IMR-90 (cell line): ENCODE measurements at regions not wholly inside any gene's neighbourhood (a gene's known extent, or its start where the extent isn't known, plus 50 kb on each side); places are given as distances from the start of the nearest gene placed in this dataset.

ENCODE experiments used
- ATAC-seq: fragments of 200-7000 bp; cut with Tn5 transposase; 2 replicates; pipeline ENCODE4 v1.9.1; 2020; ENCODE audit warnings: low read depth, mild to moderate bottlenecking, moderate library complexity
- BruUV-seq: library from RNA; stranded (reverse); fragments of 400-500 nt; replicated peaks from 2 replicates; lab custom pipeline; 2021; lab: Mats Ljungman, UMichigan
- CTCF ChIA-PET: fragments of 300-600 bp; formaldehyde crosslinking; extraction: SDS; loops from one replicate; lab custom pipeline; 2021; ENCODE audit warnings: antibody characterized with exemption; lab: Yijun Ruan, JAX
- POLR2A ChIA-PET: fragments of 300-600 bp; sonication (Branson Sonifier 250); formaldehyde crosslinking; loops from one replicate; lab custom pipeline; 2022; ENCODE audit warnings: antibody characterized with exemption; ENCODE audit not compliant: unreplicated experiment; lab: Charles Lee
- DNase-seq: peaks from one replicate; pipeline ENCODE4 v3.0.0; 2013
- H2AFZ ChIP-seq: replicated peaks from 2 replicates; pipeline ENCODE3; 2013; ENCODE audit warnings: low read length, mild to moderate bottlenecking; ENCODE audit not compliant: poor library complexity
- H2AK5ac ChIP-seq: 2 replicates; pipeline ENCODE4 v1.6.1; 2013; ENCODE audit warnings: low read depth, low read length, inconsistent platforms
- H2AK9ac ChIP-seq: replicated peaks from 2 replicates; pipeline ENCODE3; 2013; ENCODE audit warnings: mild to moderate bottlenecking, low read depth, low read length, moderate library complexity; ENCODE audit not compliant: poor library complexity
- H2BK120ac ChIP-seq: 2 replicates; pipeline ENCODE4 v1.6.1; 2013; ENCODE audit warnings: low read depth, low read length, inconsistent platforms
- H2BK15ac ChIP-seq: 3 replicates; pipeline ENCODE4 v1.6.1; 2013; ENCODE audit warnings: low read depth, low read length, inconsistent platforms
- H2BK20ac ChIP-seq: 2 replicates; pipeline ENCODE4 v1.6.1; 2013; ENCODE audit warnings: low read depth, mild to moderate bottlenecking, inconsistent platforms, low read length, moderate library complexity
- H2BK5ac ChIP-seq: 2 replicates; pipeline ENCODE4 v1.6.1; 2013; ENCODE audit warnings: mild to moderate bottlenecking, low read depth, low read length, inconsistent platforms; ENCODE audit not compliant: poor library complexity, severe bottlenecking
- H3K14ac ChIP-seq: replicated peaks from 2 replicates; pipeline ENCODE4 v1.6.1; 2013; ENCODE audit warnings: low read depth, low read length, inconsistent platforms
- H3K18ac ChIP-seq: 2 replicates; pipeline ENCODE4 v1.6.1; 2013; ENCODE audit warnings: low read depth, low read length, control low read depth
- H3K23ac ChIP-seq: 2 replicates; pipeline ENCODE4 v1.6.1; 2013; ENCODE audit warnings: low read depth, low read length, inconsistent platforms
- H3K27ac ChIP-seq: 2 replicates; pipeline ENCODE4 v1.5.1; 2013; ENCODE audit warnings: mild to moderate bottlenecking, control low read depth, low read length; ENCODE audit not compliant: insufficient read depth
- H3K27me3 ChIP-seq: 2 replicates; pipeline ENCODE4 v1.6.1; 2013; ENCODE audit warnings: low read length; ENCODE audit not compliant: control insufficient read depth, insufficient read depth
- H3K36me3 ChIP-seq: 2 replicates; pipeline ENCODE4 v1.6.1; 2013; ENCODE audit warnings: low read length, mixed read lengths; ENCODE audit not compliant: control insufficient read depth, insufficient read depth
- H3K4ac ChIP-seq: 2 replicates; pipeline ENCODE4 v1.6.1; 2013; ENCODE audit warnings: low read depth, low read length, inconsistent platforms
- H3K4me1 ChIP-seq: 2 replicates; pipeline ENCODE4 v1.6.1; 2013; ENCODE audit warnings: low read length, mixed read lengths; ENCODE audit not compliant: control insufficient read depth, insufficient read depth
- H3K4me2 ChIP-seq: 2 replicates; pipeline ENCODE4 v1.6.1; 2013; ENCODE audit warnings: low read depth, mild to moderate bottlenecking, control low read depth, low read length, moderate library complexity
- H3K4me3 ChIP-seq: 2 replicates; pipeline ENCODE4 v1.5.1; 2013; ENCODE audit warnings: low read depth, mild to moderate bottlenecking, control low read depth, low read length, moderate library complexity; ENCODE audit not compliant: insufficient read depth
- H3K56ac ChIP-seq: 2 replicates; pipeline ENCODE4 v1.6.1; 2013; ENCODE audit warnings: low read length, inconsistent platforms; ENCODE audit not compliant: insufficient read depth; ENCODE audit errors: extremely low read depth
- H3K79me1 ChIP-seq, 2 experiments: 2 replicates each; pipeline ENCODE4 v1.6.1; 2013; ENCODE audit warnings: low read length in 2 of 2, inconsistent platforms in 1 of 2, low read depth in 1 of 2
- H3K9ac ChIP-seq: 2 replicates; pipeline ENCODE4 v1.6.1; 2013; ENCODE audit warnings: low read depth, low read length, control low read depth
- H3K9me1 ChIP-seq: 2 replicates; pipeline ENCODE4 v1.6.1; 2013; ENCODE audit warnings: low read length, inconsistent platforms; ENCODE audit not compliant: insufficient read depth
- H3K9me3 ChIP-seq: 2 replicates; pipeline ENCODE4 v1.6.1; 2013; ENCODE audit warnings: low read length; ENCODE audit not compliant: control insufficient read depth, insufficient read depth
- H4K20me1 ChIP-seq: 2 replicates; pipeline ENCODE4 v1.6.1; 2013; ENCODE audit warnings: low read length, inconsistent platforms; ENCODE audit not compliant: insufficient read depth
- H4K5ac ChIP-seq: 2 replicates; pipeline ENCODE4 v1.6.1; 2013; ENCODE audit warnings: mild to moderate bottlenecking, low read depth, low read length, control low read depth
- H4K8ac ChIP-seq, 2 experiments: 2 replicates each; pipeline ENCODE4 v1.6.1; 2013; ENCODE audit warnings: low read depth in 2 of 2, low read length in 2 of 2, control low read depth in 1 of 2, inconsistent platforms in 1 of 2
- H4K91ac ChIP-seq: 2 replicates; pipeline ENCODE4 v1.6.1; 2013; ENCODE audit warnings: low read depth, low read length, inconsistent platforms; ENCODE audit not compliant: insufficient read depth
- CEBPB ChIP-seq: IDR thresholded peaks from 2 replicates; pipeline ENCODE4 v1.6.1; 2012; ENCODE audit warnings: low read depth, low read length, improper control_type of control experiment
- CHD1 ChIP-seq: IDR thresholded peaks from 2 replicates; pipeline ENCODE4 v1.6.1; 2012; ENCODE audit warnings: low read depth, low read length, improper control_type of control experiment
- FOS ChIP-seq: fragments of 150-350 bp; IDR thresholded peaks from 2 replicates; pipeline ENCODE4 v1.6.1; 2016; ENCODE audit warnings: low read depth, low read length
- MAFK ChIP-seq: IDR thresholded peaks from 2 replicates; pipeline ENCODE4 v1.6.1; 2012; ENCODE audit warnings: low read depth, low read length, improper control_type of control experiment
- NFE2L2 ChIP-seq: fragments of 150-350 bp; IDR thresholded peaks from 2 replicates; pipeline ENCODE4 v1.6.1; 2016; ENCODE audit warnings: low read depth, mild to moderate bottlenecking, low read length
- RAD21 ChIP-seq: IDR thresholded peaks from 2 replicates; pipeline ENCODE4 v1.6.1; 2012; ENCODE audit warnings: low read length, improper control_type of control experiment
- RCOR1 ChIP-seq: IDR thresholded peaks from 2 replicates; pipeline ENCODE4 v1.6.1; 2012; ENCODE audit warnings: mild to moderate bottlenecking, low read length, improper control_type of control experiment; ENCODE audit not compliant: insufficient replicate concordance
- WGBS, 2 experiments: methylation state at CpG; one replicate each; pipeline versions ENCODE4 v1.1.5 to v1.1.7; 2013; ENCODE audit warnings: missing lambda C conversion rate in 2 of 2; ENCODE audit not compliant: insufficient read length in 1 of 2; ENCODE audit errors: extremely low coverage in 2 of 2; 5-methylcytosine and 5-hydroxymethylcytosine counted together
- dilution Hi-C: fragments of 300-500 bp; cut with HindIII; formaldehyde crosslinking; loops from one replicate; pipeline ENCODE4 v1.14.3; 2018; ENCODE audit warnings: low sequenced_read_pairs; ENCODE audit not compliant: unreplicated experiment
- in situ Hi-C: fragments of 300-500 bp; cut with MboI; formaldehyde crosslinking; loops from 3 replicates; pipeline ENCODE4 v1.14.3; 2019; ENCODE audit warnings: low sequenced_read_pairs, inconsistent platforms, mixed read lengths
- intact Hi-C: fragments of 100-400 bp; cut with micrococcal nuclease; formaldehyde crosslinking; loops from 2 replicates; pipeline ENCODE4 v1.10.0; 2022
- TF ChIP-seq, protein P1 (sequence below): fragments of 150-350 bp; IDR thresholded peaks from 2 replicates; pipeline ENCODE4 v1.6.1; 2016; ENCODE audit warnings: low read depth, mild to moderate bottlenecking, low read length, moderate library complexity, borderline replicate concordance
- TF ChIP-seq, protein P2 (sequence below): fragments of 150-350 bp; IDR thresholded peaks from 2 replicates; pipeline ENCODE4 v1.6.1; 2017; ENCODE audit warnings: mild to moderate bottlenecking, antibody characterized with exemption, low read length, low read depth

DNA sequence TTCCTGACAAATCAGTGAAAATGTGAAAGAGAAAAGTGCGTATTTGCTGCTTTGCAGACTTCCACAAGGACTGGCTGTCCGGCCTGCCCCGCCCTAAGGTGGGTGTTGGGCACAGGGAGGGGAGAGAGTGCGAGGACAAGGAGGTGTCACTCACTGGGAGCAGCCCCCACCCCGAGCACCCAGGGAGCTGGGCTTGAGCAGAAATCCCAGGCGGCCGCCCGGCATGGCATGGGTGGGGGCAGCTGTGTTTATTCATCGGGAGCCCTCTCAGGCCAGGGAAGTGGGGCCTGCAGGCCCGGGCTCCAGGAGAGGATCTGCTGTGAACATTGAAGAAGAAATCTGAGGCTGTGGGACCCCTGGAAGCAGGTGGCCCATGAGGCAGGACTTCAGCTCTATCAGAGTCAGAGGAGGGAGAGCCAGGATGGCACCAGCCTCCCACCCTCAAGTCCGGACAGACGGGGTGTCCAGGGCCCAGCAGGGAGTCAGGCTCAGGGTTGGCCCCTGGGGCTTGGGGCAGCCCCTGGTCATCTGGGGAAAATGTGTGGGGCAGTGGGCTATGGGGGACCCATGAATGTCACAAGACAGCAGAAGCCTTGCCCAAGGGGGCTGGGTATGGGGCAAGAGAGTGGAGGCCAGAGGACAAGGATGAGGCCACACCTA lies 164.4 kb upstream of the PPP2R2D start:
- Histone ChIP-seq H4K20me1 (no peaks in the 10 kb centered on the region), H3K4me2 (no peak overlapping the region), H3K9ac (no peak overlapping the region), H3K23ac (no peak overlapping the region), H3K14ac (no peak overlapping the region), H3K9me3 (peaks cover 42% of the 10 kb centered on the region), H3K4me3 (no peak overlapping the region), H2BK120ac (no peak overlapping the region), H3K56ac (no peak overlapping the region), H2AK9ac (no peak overlapping the region), H2BK20ac (no peak overlapping the region), H3K18ac (no peak overlapping the region), H3K27ac (no peak overlapping the region), H3K9me1 (no peaks in the 10 kb centered on the region), H2AFZ (no peak overlapping the region), H3K79me1 (no peaks in the 10 kb centered on the region), H3K36me3 (no peaks in the 10 kb centered on the region), H4K5ac (no peak overlapping the region), H3K27me3 (no peaks in the 10 kb centered on the region), H4K91ac (no peak overlapping the region), H2BK5ac (no peak overlapping the region), H2BK15ac (no peak overlapping the region), H3K4me1 (no peaks in the 10 kb centered on the region), H3K4ac (no peak overlapping the region), H2AK5ac (no peak overlapping the region), H4K8ac (no peak overlapping the region)
- BruUV-seq: no TSS peak
- ATAC-seq (no peak), DNase-seq (no peak)
- in situ Hi-C loops (no loop called here), intact Hi-C loops (no loop called here), dilution Hi-C loops (no loop called here)
- POLR2A ChIA-PET: no interaction called here
- TF ChIP-seq CHD1 (no peak), FOS (no peak), NFE2L2 (no peak), CEBPB (no peak), RCOR1 (no peak), MAFK (no peak), RAD21 (no peak)
- TF ChIP-seq, protein P1, sequence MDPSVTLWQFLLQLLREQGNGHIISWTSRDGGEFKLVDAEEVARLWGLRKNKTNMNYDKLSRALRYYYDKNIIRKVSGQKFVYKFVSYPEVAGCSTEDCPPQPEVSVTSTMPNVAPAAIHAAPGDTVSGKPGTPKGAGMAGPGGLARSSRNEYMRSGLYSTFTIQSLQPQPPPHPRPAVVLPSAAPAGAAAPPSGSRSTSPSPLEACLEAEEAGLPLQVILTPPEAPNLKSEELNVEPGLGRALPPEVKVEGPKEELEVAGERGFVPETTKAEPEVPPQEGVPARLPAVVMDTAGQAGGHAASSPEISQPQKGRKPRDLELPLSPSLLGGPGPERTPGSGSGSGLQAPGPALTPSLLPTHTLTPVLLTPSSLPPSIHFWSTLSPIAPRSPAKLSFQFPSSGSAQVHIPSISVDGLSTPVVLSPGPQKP: no peak
- TF ChIP-seq, protein P2, sequence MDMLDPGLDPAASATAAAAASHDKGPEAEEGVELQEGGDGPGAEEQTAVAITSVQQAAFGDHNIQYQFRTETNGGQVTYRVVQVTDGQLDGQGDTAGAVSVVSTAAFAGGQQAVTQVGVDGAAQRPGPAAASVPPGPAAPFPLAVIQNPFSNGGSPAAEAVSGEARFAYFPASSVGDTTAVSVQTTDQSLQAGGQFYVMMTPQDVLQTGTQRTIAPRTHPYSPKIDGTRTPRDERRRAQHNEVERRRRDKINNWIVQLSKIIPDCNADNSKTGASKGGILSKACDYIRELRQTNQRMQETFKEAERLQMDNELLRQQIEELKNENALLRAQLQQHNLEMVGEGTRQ: no peak
- WGBS, 2 experiments: 59% methylated on average over 7 of the region's 12 CpGs; no CpG with 5 or more reads in 1 of the 2 experiments
- CTCF ChIA-PET: no interaction called here
